ENCODE measurements at regions not wholly inside any gene's neighbourhood (a gene's known extent, or its start where the extent isn't known, plus 50 kb on each side); places are given as distances from the start of the nearest gene placed in this dataset.

DNA sequence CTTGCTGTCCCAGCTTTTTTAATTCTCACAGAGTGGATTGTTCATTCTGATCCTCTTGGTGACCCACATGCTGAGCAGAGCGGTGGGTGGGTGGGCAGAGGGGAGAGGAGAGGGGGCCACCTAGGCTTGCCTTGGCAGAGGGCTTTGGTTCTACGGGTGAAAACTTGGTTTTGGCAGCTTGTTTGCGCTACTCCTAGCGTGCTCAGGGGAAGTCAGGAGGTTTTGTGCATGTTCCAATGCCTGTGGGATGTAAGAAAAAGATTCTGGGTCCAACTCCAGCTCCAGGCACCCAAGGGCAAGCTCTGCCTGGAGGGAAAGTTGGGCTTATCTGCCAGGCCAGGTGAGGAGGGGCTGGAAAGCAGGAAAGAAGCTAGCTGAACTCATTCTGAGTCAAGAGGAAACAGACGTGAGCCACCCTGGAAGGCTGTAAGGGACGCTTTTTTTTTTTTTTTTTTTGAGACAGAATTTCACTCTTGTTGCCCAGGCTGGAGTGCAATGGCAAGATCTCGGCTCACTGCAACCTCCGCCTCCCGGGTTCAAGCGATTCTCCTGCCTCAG is 169.1 kb downstream of the WSCD1 start:
- TF ChIP-seq, protein P1, sequence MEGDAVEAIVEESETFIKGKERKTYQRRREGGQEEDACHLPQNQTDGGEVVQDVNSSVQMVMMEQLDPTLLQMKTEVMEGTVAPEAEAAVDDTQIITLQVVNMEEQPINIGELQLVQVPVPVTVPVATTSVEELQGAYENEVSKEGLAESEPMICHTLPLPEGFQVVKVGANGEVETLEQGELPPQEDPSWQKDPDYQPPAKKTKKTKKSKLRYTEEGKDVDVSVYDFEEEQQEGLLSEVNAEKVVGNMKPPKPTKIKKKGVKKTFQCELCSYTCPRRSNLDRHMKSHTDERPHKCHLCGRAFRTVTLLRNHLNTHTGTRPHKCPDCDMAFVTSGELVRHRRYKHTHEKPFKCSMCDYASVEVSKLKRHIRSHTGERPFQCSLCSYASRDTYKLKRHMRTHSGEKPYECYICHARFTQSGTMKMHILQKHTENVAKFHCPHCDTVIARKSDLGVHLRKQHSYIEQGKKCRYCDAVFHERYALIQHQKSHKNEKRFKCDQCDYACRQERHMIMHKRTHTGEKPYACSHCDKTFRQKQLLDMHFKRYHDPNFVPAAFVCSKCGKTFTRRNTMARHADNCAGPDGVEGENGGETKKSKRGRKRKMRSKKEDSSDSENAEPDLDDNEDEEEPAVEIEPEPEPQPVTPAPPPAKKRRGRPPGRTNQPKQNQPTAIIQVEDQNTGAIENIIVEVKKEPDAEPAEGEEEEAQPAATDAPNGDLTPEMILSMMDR (conservative IDR thresholded peaks at IDR 0.05; ENCODE audit: low read length), result no peak
- no peak for TF ChIP-seq EZH2phosphoT487 (IDR thresholded peaks at IDR 0.05; ENCODE audit: borderline replicate concordance)
